WTC11 (cell line): ENCODE measurements at regions not wholly inside any gene's neighbourhood (a gene's known extent, or its start where the extent isn't known, plus 50 kb on each side); places are given as distances from the start of the nearest gene placed in this dataset.

Source experiments
- ATAC-seq: fragments of 200-7000 bp; cut with Tn5 transposase; 2 replicates; pipeline ENCODE4 v1.10.0; 2021; ENCODE audit warnings: mild to moderate bottlenecking, moderate library complexity
- CTCF ChIA-PET: fragments of 300-600 bp; sonication (Branson Sonifier 250); formaldehyde crosslinking; loops from one replicate; lab custom pipeline; 2021; ENCODE audit warnings: antibody characterized with exemption; lab: Charles Lee
- POLR2A ChIA-PET: fragments of 350-600 bp; sonication (Branson Sonifier 250); formaldehyde crosslinking; loops from one replicate; lab custom pipeline; 2021; ENCODE audit warnings: antibody characterized with exemption; lab: Charles Lee
- DNase-seq: peaks from one replicate; pipeline ENCODE4 v3.0.0; 2021; ENCODE audit warnings: low spot score
- H3K27ac Mint-ChIP-seq: 2 replicates; pipeline ENCODE4 v1.8.0; 2021; ENCODE audit warnings: mixed read lengths
- H3K27me3 Mint-ChIP-seq: 2 replicates; pipeline ENCODE4 v1.8.0; 2021; ENCODE audit warnings: low read depth, mild to moderate bottlenecking, moderate library complexity, mixed read lengths
- H3K36me3 Mint-ChIP-seq: 2 replicates; pipeline ENCODE4 v1.8.0; 2021; ENCODE audit warnings: mixed read lengths
- H3K4me1 Mint-ChIP-seq: 2 replicates; pipeline ENCODE4 v1.8.0; 2022; ENCODE audit warnings: mixed read lengths
- H3K4me3 Mint-ChIP-seq: 2 replicates; pipeline ENCODE4 v1.8.0; 2021; ENCODE audit warnings: mild to moderate bottlenecking, moderate library complexity, mixed read lengths
- H3K9me3 Mint-ChIP-seq: 2 replicates; pipeline ENCODE4 v1.8.0; 2021; ENCODE audit warnings: mixed read lengths
- ELF4 ChIP-seq: sonication (generic); formaldehyde crosslinking; IDR thresholded peaks from 2 replicates; pipeline ENCODE4 v1.8.1; 2022; ENCODE audit warnings: low read depth, mild to moderate bottlenecking, moderate library complexity, missing genetic modification reagents
- EMX1 ChIP-seq: fragments of 250-450 bp; sonication (Bioruptor Pico); IDR thresholded peaks from 2 replicates; pipeline ENCODE4 v1.8.0; 2021; ENCODE audit warnings: mild to moderate bottlenecking
- ETV6 ChIP-seq: sonication (generic); formaldehyde crosslinking; IDR thresholded peaks from 2 replicates; pipeline ENCODE4 v1.8.1; 2022; ENCODE audit warnings: mild to moderate bottlenecking, missing genetic modification reagents
- FOXP4 ChIP-seq: sonication (generic); formaldehyde crosslinking; IDR thresholded peaks from 2 replicates; pipeline ENCODE4 v1.8.0; 2022; ENCODE audit warnings: mild to moderate bottlenecking, missing genetic modification reagents
- IRF2 ChIP-seq: sonication (generic); formaldehyde crosslinking; IDR thresholded peaks from 2 replicates; pipeline ENCODE4 v1.8.0; 2022; ENCODE audit warnings: low read depth, missing genetic modification reagents, borderline replicate concordance
- MLX ChIP-seq: sonication (generic); formaldehyde crosslinking; IDR thresholded peaks from 2 replicates; pipeline ENCODE4 v1.8.1; 2023; ENCODE audit warnings: mild to moderate bottlenecking, missing genetic modification reagents, moderate library complexity
- MYBL2 ChIP-seq: sonication (generic); formaldehyde crosslinking; IDR thresholded peaks from 2 replicates; pipeline ENCODE4 v1.8.1; 2023; ENCODE audit warnings: mild to moderate bottlenecking, moderate library complexity, missing genetic modification reagents
- NFATC4 ChIP-seq: fragments of 250-450 bp; sonication (Bioruptor Pico); IDR thresholded peaks from 2 replicates; pipeline ENCODE4 v1.9.0; 2021; ENCODE audit warnings: mild to moderate bottlenecking
- NFYB ChIP-seq: sonication (generic); formaldehyde crosslinking; conservative IDR thresholded peaks from 2 replicates; pipeline ENCODE4 v1.8.0; 2022; ENCODE audit warnings: low read depth, missing genetic modification reagents
- PREB ChIP-seq: sonication (generic); formaldehyde crosslinking; IDR thresholded peaks from 2 replicates; pipeline ENCODE4 v1.8.1; 2022; ENCODE audit warnings: mild to moderate bottlenecking, missing genetic modification reagents, moderate library complexity, borderline replicate concordance
- SMAD3 ChIP-seq: sonication (generic); formaldehyde crosslinking; IDR thresholded peaks from 2 replicates; pipeline ENCODE4 v1.8.0; 2022; ENCODE audit warnings: missing genetic modification reagents, mild to moderate bottlenecking, borderline replicate concordance
- TCF7 ChIP-seq: sonication (generic); formaldehyde crosslinking; IDR thresholded peaks from 2 replicates; pipeline ENCODE4 v1.8.0; 2022; ENCODE audit warnings: mild to moderate bottlenecking, low read depth, missing genetic modification reagents, moderate library complexity
- TEAD4 ChIP-seq: sonication (generic); formaldehyde crosslinking; IDR thresholded peaks from 2 replicates; pipeline ENCODE4 v1.8.0; 2022; ENCODE audit warnings: mild to moderate bottlenecking, missing genetic modification reagents
- ZBTB21 ChIP-seq: sonication (generic); formaldehyde crosslinking; IDR thresholded peaks from 2 replicates; pipeline ENCODE4 v1.8.1; 2023; ENCODE audit warnings: mild to moderate bottlenecking, missing genetic modification reagents, borderline replicate concordance
- ZNF121 ChIP-seq: sonication (generic); formaldehyde crosslinking; IDR thresholded peaks from 2 replicates; pipeline ENCODE4 v1.8.0; 2023; ENCODE audit warnings: missing genetic modification reagents
- ZNF232 ChIP-seq: sonication (generic); formaldehyde crosslinking; IDR thresholded peaks from 2 replicates; pipeline ENCODE4 v1.8.0; 2022; ENCODE audit warnings: mild to moderate bottlenecking, missing genetic modification reagents
- ZNF416 ChIP-seq: fragments of 250-450 bp; sonication (Bioruptor Pico); IDR thresholded peaks from 2 replicates; pipeline ENCODE4 v1.9.0; 2021; ENCODE audit warnings: mild to moderate bottlenecking, inconsistent platforms
- ZNF671 ChIP-seq: fragments of 250-450 bp; sonication (Bioruptor Pico); IDR thresholded peaks from 2 replicates; pipeline ENCODE4 v1.8.0; 2021; ENCODE audit warnings: mild to moderate bottlenecking
- TF ChIP-seq, protein P1 (sequence below): fragments of 250-450 bp; sonication (Bioruptor Pico); conservative IDR thresholded peaks from 2 replicates; pipeline ENCODE4 v1.9.0; 2021; ENCODE audit warnings: mild to moderate bottlenecking
- TF ChIP-seq, protein P2 (sequence below): sonication (generic); formaldehyde crosslinking; IDR thresholded peaks from 2 replicates; pipeline ENCODE4 v1.8.1; 2022; ENCODE audit warnings: low read depth, mild to moderate bottlenecking, moderate library complexity, missing genetic modification reagents, borderline replicate concordance
- TF ChIP-seq, protein P3 (sequence below): sonication (generic); formaldehyde crosslinking; IDR thresholded peaks from 2 replicates; pipeline ENCODE4 v1.8.1; 2023; ENCODE audit warnings: mild to moderate bottlenecking, missing genetic modification reagents, moderate library complexity
- TF ChIP-seq, protein P4 (sequence below): sonication (generic); formaldehyde crosslinking; IDR thresholded peaks from 2 replicates; pipeline ENCODE4 v1.8.0; 2022; ENCODE audit warnings: mild to moderate bottlenecking, missing genetic modification reagents
- TF ChIP-seq, protein P5 (sequence below): sonication (generic); formaldehyde crosslinking; conservative IDR thresholded peaks from 2 replicates; pipeline ENCODE4 v1.8.1; 2022; ENCODE audit warnings: mild to moderate bottlenecking, missing genetic modification reagents

DNA sequence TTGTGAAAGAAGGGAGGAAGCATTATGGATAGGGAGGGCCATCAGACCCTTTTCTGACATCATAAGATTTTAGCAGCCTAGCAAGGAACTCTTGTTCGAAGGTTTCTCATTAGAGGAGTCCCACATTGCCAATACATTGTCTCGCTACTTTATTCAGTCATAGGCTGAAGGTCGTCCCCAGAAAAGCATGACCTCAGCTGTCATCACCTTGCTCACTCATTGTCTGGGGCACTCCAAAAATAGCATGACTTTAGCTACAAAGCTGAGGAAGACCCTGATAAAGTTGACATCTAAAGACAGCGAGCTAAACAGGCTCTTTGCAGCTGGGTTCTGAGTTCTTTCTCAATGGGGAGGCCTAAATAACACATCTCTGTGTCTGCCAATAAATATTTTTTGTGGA, 112.4 kb upstream of the PTPRR start:
- ChIA-PET CTCF (no interaction called here), POLR2A (no interaction called here)
- Mint-ChIP-seq H3K4me1 (peaks cover under 1% of the 10 kb centered on the region; the same call in 1 of the 2 replicates), H3K9me3 (peaks cover 4% of the 10 kb centered on the region), H3K27ac (no peak overlapping the region), H3K36me3 (no peaks in the 10 kb centered on the region), H3K27me3 (no peaks in the 10 kb centered on the region), H3K4me3 (no peak overlapping the region)
- ATAC-seq (no peak), DNase-seq (no peak)
- TF ChIP-seq TEAD4 (CRISPR knock-in tag) (no peak), ELF4 (CRISPR knock-in tag) (no peak), MYBL2 (CRISPR knock-in tag) (no peak), NFATC4 (CRISPR knock-in tag) (no peak), MLX (CRISPR knock-in tag) (no peak)
- TF ChIP-seq, protein P1, sequence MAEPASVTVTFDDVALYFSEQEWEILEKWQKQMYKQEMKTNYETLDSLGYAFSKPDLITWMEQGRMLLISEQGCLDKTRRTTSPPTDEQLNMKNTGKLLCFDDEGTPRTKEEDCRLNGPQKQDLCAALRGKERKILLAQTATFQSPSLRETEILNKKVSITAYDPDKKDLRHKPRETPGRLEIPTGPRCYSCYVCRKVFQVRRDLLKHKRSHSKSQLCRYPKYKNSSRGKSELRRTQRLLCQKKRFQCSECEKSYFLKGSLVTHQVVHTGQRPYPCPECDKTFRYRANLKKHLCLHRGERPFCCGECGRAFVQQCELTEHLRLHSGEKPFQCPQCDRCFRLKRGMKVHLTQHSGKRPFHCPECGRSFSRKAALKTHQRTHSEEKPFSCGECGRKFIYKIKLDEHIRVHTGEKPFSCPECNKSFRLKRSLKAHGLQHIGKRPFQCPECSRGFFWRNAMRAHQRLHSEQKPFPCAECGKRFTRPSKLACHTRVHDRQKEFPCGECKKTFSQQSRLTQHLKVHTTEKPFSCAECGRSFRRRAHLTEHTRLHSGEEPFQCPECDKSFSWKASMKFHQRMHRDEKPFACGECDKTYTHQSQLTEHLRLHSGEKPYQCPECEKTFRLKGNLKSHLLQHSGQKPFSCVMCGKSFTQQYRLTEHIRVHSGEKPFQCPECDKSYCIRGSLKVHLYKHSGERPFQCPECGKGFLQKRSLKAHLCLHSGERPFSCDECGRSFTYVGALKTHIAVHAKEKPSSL (CRISPR knock-in tag), result no peak

- H3K27ac Mint-ChIP-seq, result no peak overlapping the region
- no peaks in the 10 kb centered on the region for H3K36me3 Mint-ChIP-seq
- H3K27me3 Mint-ChIP-seq, result no peaks in the 10 kb centered on the region
- DNase-seq, result no peak
- POLR2A ChIA-PET, result no interaction called here
- H3K4me1 Mint-ChIP-seq, result peaks cover 11% of the 10 kb centered on the region
- ATAC-seq, result no peak
- CTCF ChIA-PET, result interaction anchor here (1.1 to 1.5 kb wide), 2 partner anchors 10 to 15 kb away, joined by 3 read pairs; no protein-coding TSS in a partner anchor
- TF ChIP-seq MLX (CRISPR knock-in tag) (no peak), ZNF416 (CRISPR knock-in tag) (no peak), EMX1 (CRISPR knock-in tag) (no peak), ETV6 (CRISPR knock-in tag) (no peak), ZNF232 (CRISPR knock-in tag) (no peak), TCF7 (CRISPR knock-in tag) (no peak), SMAD3 (CRISPR knock-in tag) (no peak), ZBTB21 (CRISPR knock-in tag) (no peak), IRF2 (no peak), ZNF671 (CRISPR knock-in tag) (no peak), FOXP4 (CRISPR knock-in tag) (no peak), NFYB (no peak), ZNF121 (no peak), PREB (CRISPR knock-in tag) (no peak)
- TF ChIP-seq, protein P2, sequence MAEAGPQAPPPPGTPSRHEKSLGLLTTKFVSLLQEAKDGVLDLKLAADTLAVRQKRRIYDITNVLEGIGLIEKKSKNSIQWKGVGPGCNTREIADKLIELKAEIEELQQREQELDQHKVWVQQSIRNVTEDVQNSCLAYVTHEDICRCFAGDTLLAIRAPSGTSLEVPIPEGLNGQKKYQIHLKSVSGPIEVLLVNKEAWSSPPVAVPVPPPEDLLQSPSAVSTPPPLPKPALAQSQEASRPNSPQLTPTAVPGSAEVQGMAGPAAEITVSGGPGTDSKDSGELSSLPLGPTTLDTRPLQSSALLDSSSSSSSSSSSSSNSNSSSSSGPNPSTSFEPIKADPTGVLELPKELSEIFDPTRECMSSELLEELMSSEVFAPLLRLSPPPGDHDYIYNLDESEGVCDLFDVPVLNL (CRISPR knock-in tag), result no peak
- TF ChIP-seq, protein P3, sequence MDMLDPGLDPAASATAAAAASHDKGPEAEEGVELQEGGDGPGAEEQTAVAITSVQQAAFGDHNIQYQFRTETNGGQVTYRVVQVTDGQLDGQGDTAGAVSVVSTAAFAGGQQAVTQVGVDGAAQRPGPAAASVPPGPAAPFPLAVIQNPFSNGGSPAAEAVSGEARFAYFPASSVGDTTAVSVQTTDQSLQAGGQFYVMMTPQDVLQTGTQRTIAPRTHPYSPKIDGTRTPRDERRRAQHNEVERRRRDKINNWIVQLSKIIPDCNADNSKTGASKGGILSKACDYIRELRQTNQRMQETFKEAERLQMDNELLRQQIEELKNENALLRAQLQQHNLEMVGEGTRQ (CRISPR knock-in tag), result no peak
- TF ChIP-seq, protein P4, sequence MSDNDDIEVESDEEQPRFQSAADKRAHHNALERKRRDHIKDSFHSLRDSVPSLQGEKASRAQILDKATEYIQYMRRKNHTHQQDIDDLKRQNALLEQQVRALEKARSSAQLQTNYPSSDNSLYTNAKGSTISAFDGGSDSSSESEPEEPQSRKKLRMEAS, result no peak
- TF ChIP-seq, protein P5, sequence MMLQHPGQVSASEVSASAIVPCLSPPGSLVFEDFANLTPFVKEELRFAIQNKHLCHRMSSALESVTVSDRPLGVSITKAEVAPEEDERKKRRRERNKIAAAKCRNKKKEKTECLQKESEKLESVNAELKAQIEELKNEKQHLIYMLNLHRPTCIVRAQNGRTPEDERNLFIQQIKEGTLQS (CRISPR knock-in tag), result no peak
- H3K9me3 Mint-ChIP-seq, result no peaks in the 10 kb centered on the region; the same call in 1 of the 2 replicates
- no peak overlapping the region for H3K4me3 Mint-ChIP-seq
Measured at GRCh38 chr12:71029302-71029701, 108.8 kb upstream of the PTPRR start.
